ENCODE measurements at regions not wholly inside any gene's neighbourhood (a gene's known extent, or its start where the extent isn't known, plus 50 kb on each side); places are given as distances from the start of the nearest gene placed in this dataset.

- DNase-seq (ENCODE audit: low spot score), result no peak
Observed at GRCh38 chr6:109315341-109316110, 66.7 kb downstream of the CD164 start.

- no peak for DNase-seq (ENCODE audit: low spot score)
Observed at GRCh38 chr6:109314313-109314712, 68.0 kb downstream of the CD164 start.

GRCh38 chr6:109313139-109313538 is 69.1 kb downstream of the CD164 start:
- DNase-seq (ENCODE audit: low spot score), result no peak

GRCh38 chr6:109311471-109311870 is 70.8 kb downstream of the CD164 start:
- no peak for DNase-seq (ENCODE audit: low spot score)

- no peak for DNase-seq (ENCODE audit: low spot score)
Observed at GRCh38 chr6:109309917-109310316, 72.3 kb downstream of the CD164 start.

- DNase-seq (ENCODE audit: low spot score), result peak; percentile 57
Observed at GRCh38 chr6:109308018-109308492, 74.2 kb downstream of the CD164 start.

- no peak for DNase-seq (ENCODE audit: low spot score)
Observed at GRCh38 chr6:109306733-109307132, 75.5 kb downstream of the CD164 start.

- no peak for DNase-seq (ENCODE audit: low spot score)
Observed at GRCh38 chr6:109305028-109305427, 77.2 kb downstream of the CD164 start.

GRCh38 chr6:109304284-109305015 is 77.8 kb downstream of the CD164 start:
- no peak for DNase-seq (ENCODE audit: low spot score)

GRCh38 chr6:109303640-109304283 is 78.5 kb downstream of the CD164 start:
- no peak for DNase-seq (ENCODE audit: low spot score)

- DNase-seq (ENCODE audit: low spot score), result no peak
Observed at GRCh38 chr6:109303164-109303563, 79.1 kb downstream of the CD164 start.

GRCh38 chr6:109302176-109302575 is 80.1 kb downstream of the CD164 start:
- no peak for DNase-seq (ENCODE audit: low spot score)

- no peak for DNase-seq (ENCODE audit: low spot score)
Observed at GRCh38 chr6:109301418-109301817, 80.8 kb downstream of the CD164 start.

GRCh38 chr6:109300874-109301273 is 81.4 kb downstream of the CD164 start:
- DNase-seq (ENCODE audit: low spot score), result no peak

- no peak for DNase-seq (ENCODE audit: low spot score)
Observed at GRCh38 chr6:109299776-109300564, 82.3 kb downstream of the CD164 start.

- no peak for DNase-seq (ENCODE audit: low spot score)
Observed at GRCh38 chr6:109299265-109299607, 83.0 kb downstream of the CD164 start.

- DNase-seq (ENCODE audit: low spot score), result no peak
Observed at GRCh38 chr6:109298605-109299264, 83.5 kb downstream of the CD164 start.

GRCh38 chr6:109297406-109298110 is 84.7 kb downstream of the CD164 start:
- DNase-seq (ENCODE audit: low spot score), result no peak

GRCh38 chr6:109296971-109297372 is 85.3 kb downstream of the CD164 start:
- DNase-seq (ENCODE audit: low spot score), result no peak

- peak; percentile 45 for DNase-seq (ENCODE audit: low spot score)
Observed at GRCh38 chr6:109296452-109296851, 85.8 kb downstream of the CD164 start.

- DNase-seq (ENCODE audit: low spot score), result no peak
Observed at GRCh38 chr6:109295774-109296156, 86.5 kb downstream of the CD164 start.
